DOHH2 (cell line): ENCODE measurements at regions not wholly inside any gene's neighbourhood (a gene's known extent, or its start where the extent isn't known, plus 50 kb on each side); places are given as distances from the start of the nearest gene placed in this dataset.

ENCODE experiments used
- EZH2phosphoT487 ChIP-seq: fragments of 200-600 bp; sonication (generic); IDR thresholded peaks from 2 replicates; pipeline ENCODE4 v1.6.1; 2017; ENCODE audit warnings: borderline replicate concordance, mild to moderate bottlenecking, antibody characterized with exemption, low read length, moderate library complexity, mixed read lengths
- TF ChIP-seq, protein P1 (sequence below): fragments of 200-600 bp; sonication (generic); IDR thresholded peaks from one replicate; pipeline ENCODE4 v1.5.1; 2014; ENCODE audit warnings: antibody characterized with exemption, mild to moderate bottlenecking, low read depth, low read length; ENCODE audit not compliant: poor library complexity, severe bottlenecking

GRCh38 chr3:18625085-18625484, 199.9 kb upstream of the SATB1 start:
- TF ChIP-seq, protein P1, sequence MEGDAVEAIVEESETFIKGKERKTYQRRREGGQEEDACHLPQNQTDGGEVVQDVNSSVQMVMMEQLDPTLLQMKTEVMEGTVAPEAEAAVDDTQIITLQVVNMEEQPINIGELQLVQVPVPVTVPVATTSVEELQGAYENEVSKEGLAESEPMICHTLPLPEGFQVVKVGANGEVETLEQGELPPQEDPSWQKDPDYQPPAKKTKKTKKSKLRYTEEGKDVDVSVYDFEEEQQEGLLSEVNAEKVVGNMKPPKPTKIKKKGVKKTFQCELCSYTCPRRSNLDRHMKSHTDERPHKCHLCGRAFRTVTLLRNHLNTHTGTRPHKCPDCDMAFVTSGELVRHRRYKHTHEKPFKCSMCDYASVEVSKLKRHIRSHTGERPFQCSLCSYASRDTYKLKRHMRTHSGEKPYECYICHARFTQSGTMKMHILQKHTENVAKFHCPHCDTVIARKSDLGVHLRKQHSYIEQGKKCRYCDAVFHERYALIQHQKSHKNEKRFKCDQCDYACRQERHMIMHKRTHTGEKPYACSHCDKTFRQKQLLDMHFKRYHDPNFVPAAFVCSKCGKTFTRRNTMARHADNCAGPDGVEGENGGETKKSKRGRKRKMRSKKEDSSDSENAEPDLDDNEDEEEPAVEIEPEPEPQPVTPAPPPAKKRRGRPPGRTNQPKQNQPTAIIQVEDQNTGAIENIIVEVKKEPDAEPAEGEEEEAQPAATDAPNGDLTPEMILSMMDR: no peak
- TF ChIP-seq EZH2phosphoT487: no peak
